OCI-LY1 (cell line): ENCODE measurements at regions not wholly inside any gene's neighbourhood (a gene's known extent, or its start where the extent isn't known, plus 50 kb on each side); places are given as distances from the start of the nearest gene placed in this dataset.

Experiments used
- H2AFZ ChIP-seq: fragments of 200-600 bp; sonication (generic), shearing (Covaris generic); 2 replicates; pipeline ENCODE4 v1.6.0; 2014; ENCODE audit warnings: antibody characterized with exemption, mild to moderate bottlenecking, low read length
- H3F3A ChIP-seq: fragments of 200-600 bp; sonication (generic), shearing (Covaris generic); 2 replicates; pipeline ENCODE4 v1.6.0; 2014; ENCODE audit warnings: mild to moderate bottlenecking, antibody characterized with exemption, low read length, moderate library complexity; ENCODE audit not compliant: insufficient read depth
- H3K27ac ChIP-seq: fragments of 200-600 bp; sonication (generic); 2 replicates; pipeline ENCODE4 v1.5.1; 2014; ENCODE audit warnings: low read length, mixed run types, mild to moderate bottlenecking, low read depth; ENCODE audit not compliant: poor library complexity, severe bottlenecking
- H3K27me3 ChIP-seq: fragments of 200-600 bp; sonication (generic); 2 replicates; pipeline ENCODE4 v1.6.0; 2014; ENCODE audit warnings: antibody characterized with exemption, mild to moderate bottlenecking, low read length, moderate library complexity; ENCODE audit not compliant: insufficient read depth
- H3K36me3 ChIP-seq: fragments of 200-600 bp; sonication (generic); 2 replicates; pipeline ENCODE4 v1.6.1; 2014; ENCODE audit warnings: mild to moderate bottlenecking, antibody characterized with exemption, low read length, moderate library complexity, mixed read lengths; ENCODE audit not compliant: insufficient read depth
- H3K4me1 ChIP-seq: fragments of 200-600 bp; sonication (generic); 2 replicates; pipeline ENCODE4 v1.5.1; 2014; ENCODE audit warnings: mild to moderate bottlenecking, low read length, moderate library complexity; ENCODE audit not compliant: insufficient read depth, severe bottlenecking
- H3K4me2 ChIP-seq: fragments of 200-600 bp; sonication (generic), shearing (Covaris generic); 2 replicates; pipeline ENCODE4 v1.6.1; 2014; ENCODE audit warnings: low read length
- H3K4me3 ChIP-seq: fragments of 200-600 bp; sonication (generic); 2 replicates; pipeline ENCODE4 v1.5.1; 2014; ENCODE audit warnings: low read length, low read depth, mild to moderate bottlenecking, mixed read lengths; ENCODE audit not compliant: poor library complexity, severe bottlenecking
- H3K79me2 ChIP-seq: fragments of 200-600 bp; shearing (Covaris generic); 2 replicates; pipeline ENCODE4 v1.6.1; 2016; ENCODE audit warnings: mixed run types, low read length, mixed read lengths; ENCODE audit not compliant: insufficient read depth
- H3K9ac ChIP-seq: fragments of 200-600 bp; sonication (generic), shearing (Covaris generic); 2 replicates; pipeline ENCODE4 v1.6.1; 2014; ENCODE audit warnings: mild to moderate bottlenecking, low read length, mixed read lengths
- H3K9me2 ChIP-seq: fragments of 200-600 bp; sonication (generic), shearing (Covaris generic); 2 replicates; pipeline ENCODE4 v1.6.1; 2014; ENCODE audit warnings: low read depth, mild to moderate bottlenecking, low read length, mixed read lengths
- H3K9me3 ChIP-seq: fragments of 200-600 bp; shearing (Covaris generic); 2 replicates; pipeline ENCODE4 v1.6.1; 2014; ENCODE audit warnings: low read length, mixed read lengths
- H4K20me1 ChIP-seq: fragments of 200-600 bp; sonication (generic), shearing (Covaris generic); 2 replicates; pipeline ENCODE4 v1.6.0; 2016; ENCODE audit warnings: mild to moderate bottlenecking, low read length; ENCODE audit not compliant: insufficient read depth
- CTCF ChIP-seq: fragments of 200-600 bp; sonication (generic), shearing (Covaris generic); IDR thresholded peaks from 2 replicates; pipeline ENCODE4 v1.5.1; 2017; ENCODE audit warnings: mild to moderate bottlenecking, antibody characterized with exemption, low read length, moderate library complexity, mixed read lengths
- EZH2 ChIP-seq: fragments of 200-600 bp; sonication (generic), shearing (Covaris generic); IDR thresholded peaks from 2 replicates; pipeline ENCODE4 v1.8.0; 2017; ENCODE audit warnings: borderline replicate concordance, mixed run types, mild to moderate bottlenecking, antibody characterized with exemption, low read length, moderate library complexity, mixed read lengths

- Histone ChIP-seq H3K9ac (no peak overlapping the region), H3K4me2 (no peak overlapping the region), H3K4me3 (no peak overlapping the region), H3K36me3 (no peaks in the 10 kb centered on the region), H4K20me1 (no peaks in the 10 kb centered on the region), H3K9me3 (no peaks in the 10 kb centered on the region), H2AFZ (no peak overlapping the region), H3F3A (no peaks in the 10 kb centered on the region), H3K27ac (no peak overlapping the region), H3K79me2 (no peaks in the 10 kb centered on the region), H3K27me3 (no peaks in the 10 kb centered on the region; the same call in 1 of the 2 replicates), H3K4me1 (no peaks in the 10 kb centered on the region), H3K9me2 (no peaks in the 10 kb centered on the region)
- TF ChIP-seq CTCF (no peak), EZH2 (no peak)
Measured at GRCh38 chr11:119506436-119506835, 83.5 kb upstream of the THY1 start.

GRCh38 chr11:119505861-119506260 is 82.9 kb upstream of the THY1 start:
- H3K79me2 ChIP-seq = no peaks in the 10 kb centered on the region
- TF ChIP-seq EZH2 (no peak), CTCF (no peak)

GRCh38 chr11:119505071-119505470 is 82.1 kb upstream of the THY1 start:
- TF ChIP-seq EZH2 = no peak
- no peak for TF ChIP-seq CTCF
- Histone ChIP-seq H4K20me1 (no peaks in the 10 kb centered on the region), H3K9ac (no peak overlapping the region)

More at GRCh38 chr11:119505861-119506260, 82.9 kb upstream of the THY1 start:
- Histone ChIP-seq H3K27me3 (no peaks in the 10 kb centered on the region; the same call in 1 of the 2 replicates), H2AFZ (no peak overlapping the region), H4K20me1 (no peaks in the 10 kb centered on the region), H3F3A (no peaks in the 10 kb centered on the region), H3K27ac (no peak overlapping the region), H3K9ac (no peak overlapping the region), H3K9me3 (no peaks in the 10 kb centered on the region), H3K4me1 (no peaks in the 10 kb centered on the region), H3K4me2 (no peak overlapping the region), H3K4me3 (no peak overlapping the region), H3K9me2 (no peaks in the 10 kb centered on the region), H3K36me3 (no peaks in the 10 kb centered on the region)

More at GRCh38 chr11:119505071-119505470, 82.1 kb upstream of the THY1 start:
- Histone ChIP-seq H3K9me2 (no peaks in the 10 kb centered on the region), H3K27ac (no peak overlapping the region), H3K27me3 (no peaks in the 10 kb centered on the region; the same call in 1 of the 2 replicates), H3K9me3 (no peaks in the 10 kb centered on the region), H3F3A (no peaks in the 10 kb centered on the region), H3K79me2 (no peaks in the 10 kb centered on the region), H3K4me2 (no peak overlapping the region), H3K36me3 (no peaks in the 10 kb centered on the region), H3K4me3 (no peak overlapping the region), H2AFZ (no peak overlapping the region), H3K4me1 (no peaks in the 10 kb centered on the region)
